ENCODE measurements at regions not wholly inside any gene's neighbourhood (a gene's known extent, or its start where the extent isn't known, plus 50 kb on each side); places are given as distances from the start of the nearest gene placed in this dataset.

GRCh38 chr20:60212695-60213094, 254.5 kb downstream of the CDH26 start:
- WGBS, 2 donors: 84 to 91% methylated on average over 3 of the region's 3 CpGs
- Histone ChIP-seq H3K27ac (no peak overlapping the region), H3K27me3 (peaks cover 0 to 28% (median 0%) of the 10 kb centered on the region in 7 donors), H3K36me3 (no peaks in the 10 kb centered on the region), H3K4me3 (no peak overlapping the region), H3K9me3 (no peaks in the 10 kb centered on the region), H3K4me1 (peaks cover 0 to 19% (median 0%) of the 10 kb centered on the region in 9 donors)
- DNase-seq (no peak), ATAC-seq (no peak)
- no peak for TF ChIP-seq CTCF (IDR thresholded peaks at IDR 0.05)
- intact Hi-C loops (cut with DNase I): loop anchor here in 8 of 10 donors (5.0 to 10.0 kb wide), 7 partner anchors 155 to 1682 kb away; no protein-coding TSS in a partner anchor

- Histone ChIP-seq H3K27me3 (peaks cover 0 to 33% (median 0%) of the 10 kb centered on the region in 7 donors), H3K4me3 (no peak overlapping the region), H3K9me3 (no peaks in the 10 kb centered on the region), H3K27ac (no peak overlapping the region), H3K36me3 (no peaks in the 10 kb centered on the region), H3K4me1 (peaks cover 0 to 19% (median 0%) of the 10 kb centered on the region in 9 donors)
- TF ChIP-seq CTCF (IDR thresholded peaks at IDR 0.05): no peak
- peak in 1 of 8 donors; percentile 27 for ATAC-seq
- WGBS, 2 donors: 81 to 86% methylated on average over 14 of the region's 14 CpGs
- DNase-seq: no peak
- intact Hi-C loops (cut with DNase I): loop anchor here in 8 of 10 donors (5.0 to 10.0 kb wide), 7 partner anchors 156 to 1681 kb away; no protein-coding TSS in a partner anchor
Observed at GRCh38 chr20:60213126-60213893, 255.1 kb downstream of the CDH26 start.

- TF ChIP-seq CTCF (IDR thresholded peaks at IDR 0.05): no peak
- H3K4me3 ChIP-seq: no peak overlapping the region
- H3K9me3 ChIP-seq: no peaks in the 10 kb centered on the region
- H3K27ac ChIP-seq: no peak overlapping the region
- H3K27me3 ChIP-seq: peaks cover 0 to 47% (median 0%) of the 10 kb centered on the region in 7 donors
- intact Hi-C loops (cut with DNase I): loop anchor here in 8 of 10 donors (5.0 to 10.0 kb wide), 7 partner anchors 158 to 1680 kb away; no protein-coding TSS in a partner anchor
- peaks cover 0 to 10% (median 0%) of the 10 kb centered on the region in 9 donors for H3K4me1 ChIP-seq
- 47 to 55% methylated on average over 17 of the region's 17 CpGs for WGBS, 2 donors
- ATAC-seq (no peak), DNase-seq (no peak)
- H3K36me3 ChIP-seq: no peaks in the 10 kb centered on the region
Observed at GRCh38 chr20:60214901-60215815, 256.9 kb downstream of the CDH26 start.

All from heart right ventricle (tissue), 16 donors.